Psoas muscle (tissue), 7 donors: ENCODE measurements at regions not wholly inside any gene's neighbourhood (a gene's known extent, or its start where the extent isn't known, plus 50 kb on each side); places are given as distances from the start of the nearest gene placed in this dataset.

ENCODE experiments used
- ATAC-seq, 4 donors: fragments of 200-7000 bp; cut with Tn5 transposase; one replicate each; pipeline ENCODE4 v1.9.1; 2020; ENCODE audit warnings: moderate library complexity in 3 of 4, mild to moderate bottlenecking in 2 of 4
- DNase-seq, 2 donors: peaks; one replicate each; pipeline ENCODE4 v3.0.0-alpha.2; 2020
- H3K27ac ChIP-seq: fragments of 200-600 bp; one replicate; pipeline ENCODE4 v1.8.0; 2022
- H3K27me3 ChIP-seq, 3 donors: fragments of 200-600 bp in 1 of 3; one replicate each; pipeline versions ENCODE4 v1.6.1 to v1.8.0; 2013 to 2022; ENCODE audit warnings: low read length in 2 of 3, mild to moderate bottlenecking in 2 of 3, moderate library complexity in 1 of 3; ENCODE audit not compliant: insufficient read depth in 3 of 3
- H3K36me3 ChIP-seq, 2 donors: fragments of 200-600 bp in 1 of 2; one replicate each; pipeline versions ENCODE4 v1.6.1 to v1.8.0; 2013 to 2022; ENCODE audit warnings: low read depth in 1 of 2, mild to moderate bottlenecking in 1 of 2, moderate library complexity in 1 of 2; ENCODE audit not compliant: insufficient read depth in 1 of 2
- H3K4me1 ChIP-seq: fragments of 200-600 bp; one replicate; pipeline ENCODE4 v1.8.0; 2022
- H3K4me3 ChIP-seq: fragments of 200-600 bp; one replicate; pipeline ENCODE4 v1.8.0; 2022; ENCODE audit warnings: mild to moderate bottlenecking
- H3K9me3 ChIP-seq: fragments of 200-600 bp; one replicate; pipeline ENCODE4 v1.8.0; 2022
- WGBS, 3 donors: extraction: QIAGEN DNeasy Blood & Tissue Kit; methylation state at CpG; one replicate each; pipeline versions ENCODE4 v1.1.6 to v1.1.7; 2013; 5-methylcytosine and 5-hydroxymethylcytosine counted together
- intact Hi-C, 2 donors: fragments of 100-400 bp; cut with DNase I; formaldehyde crosslinking; loops; one replicate each; pipeline versions ENCODE4 v1.11.0 to v1.14.2; 2022
- TF ChIP-seq, protein P1 (sequence below): fragments of 200-600 bp; IDR thresholded peaks from one replicate; pipeline ENCODE4 v1.8.0; 2022; ENCODE audit warnings: antibody characterized with exemption
- donor health status: healthy with polysubstance abuse.
- donor health status: DM: no; HTN: no; CAD: no; lungs with moderate emphysema.
- donor health status: Bipolar disorder and iron deficiency.
- donor health status: healthy.
- donor health status: DM: yes; HTN: yes; CAD: no.
- donor health status: DM: no; HTN: no; CAD: no.
- donor health status: DM: yes; HTN: yes; CAD: no.

DNA sequence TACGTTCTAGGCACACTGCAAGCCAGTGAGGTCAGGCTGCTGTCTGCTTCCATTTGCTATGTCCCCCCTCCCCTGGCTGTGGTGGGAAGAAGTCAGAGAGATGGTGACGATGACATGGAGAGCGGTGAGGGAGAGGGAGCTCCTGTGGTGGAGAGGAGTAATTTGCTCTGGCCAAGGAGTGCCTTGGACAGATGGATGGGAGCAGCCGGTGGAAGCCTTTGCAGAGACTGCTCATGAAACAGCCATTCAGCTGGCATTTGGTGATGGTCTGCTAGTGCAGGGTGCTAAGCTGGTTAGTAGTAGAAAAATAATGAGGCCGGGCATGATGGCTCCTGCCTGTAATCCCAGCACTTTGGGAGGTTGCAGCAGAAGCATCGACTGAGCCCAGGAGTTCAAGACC lies 124.1 kb downstream of the FHDC1 start:
- Histone ChIP-seq H3K9me3 (no peaks in the 10 kb centered on the region), H3K27ac (no peak overlapping the region), H3K36me3 (no peaks in the 10 kb centered on the region), H3K27me3 (peaks cover 2 to 7% (median 3%) of the 10 kb centered on the region in 3 donors), H3K4me1 (no peaks in the 10 kb centered on the region), H3K4me3 (no peak overlapping the region)
- no peak for ATAC-seq
- intact Hi-C loops, result no loop called here
- WGBS, 3 donors, result 45% methylated on average over 6 of the region's 6 CpGs
- TF ChIP-seq, protein P1, sequence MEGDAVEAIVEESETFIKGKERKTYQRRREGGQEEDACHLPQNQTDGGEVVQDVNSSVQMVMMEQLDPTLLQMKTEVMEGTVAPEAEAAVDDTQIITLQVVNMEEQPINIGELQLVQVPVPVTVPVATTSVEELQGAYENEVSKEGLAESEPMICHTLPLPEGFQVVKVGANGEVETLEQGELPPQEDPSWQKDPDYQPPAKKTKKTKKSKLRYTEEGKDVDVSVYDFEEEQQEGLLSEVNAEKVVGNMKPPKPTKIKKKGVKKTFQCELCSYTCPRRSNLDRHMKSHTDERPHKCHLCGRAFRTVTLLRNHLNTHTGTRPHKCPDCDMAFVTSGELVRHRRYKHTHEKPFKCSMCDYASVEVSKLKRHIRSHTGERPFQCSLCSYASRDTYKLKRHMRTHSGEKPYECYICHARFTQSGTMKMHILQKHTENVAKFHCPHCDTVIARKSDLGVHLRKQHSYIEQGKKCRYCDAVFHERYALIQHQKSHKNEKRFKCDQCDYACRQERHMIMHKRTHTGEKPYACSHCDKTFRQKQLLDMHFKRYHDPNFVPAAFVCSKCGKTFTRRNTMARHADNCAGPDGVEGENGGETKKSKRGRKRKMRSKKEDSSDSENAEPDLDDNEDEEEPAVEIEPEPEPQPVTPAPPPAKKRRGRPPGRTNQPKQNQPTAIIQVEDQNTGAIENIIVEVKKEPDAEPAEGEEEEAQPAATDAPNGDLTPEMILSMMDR, result no peak
- no peak for DNase-seq

DNA sequence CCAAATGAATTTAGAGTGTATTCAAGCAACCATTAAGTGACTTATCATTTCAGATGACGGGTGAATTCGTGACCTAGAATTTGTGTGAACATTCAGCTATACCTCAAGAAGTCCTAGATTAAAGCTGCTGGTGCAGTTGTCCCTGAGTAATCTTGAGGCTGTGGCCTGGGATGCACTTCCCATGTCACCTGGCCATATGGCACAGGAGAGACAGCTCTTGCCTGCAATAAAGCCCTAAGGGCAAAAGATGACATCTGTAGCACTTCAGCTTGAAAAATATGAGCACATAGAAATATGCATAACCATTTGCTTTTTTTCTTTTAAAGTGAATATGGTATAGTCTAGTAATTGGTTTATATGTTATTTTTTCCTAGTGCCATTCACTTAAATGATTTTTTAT lies 125.8 kb downstream of the FHDC1 start:
- TF ChIP-seq, protein P1, result no peak
- ATAC-seq (no peak), DNase-seq (no peak)
- intact Hi-C loops, result no loop called here
- H3K9me3 ChIP-seq, result no peaks in the 10 kb centered on the region
- WGBS, 3 donors, result 91 to 94% (median 93%) methylated on average over 2 of the region's 2 CpGs
- peaks cover 0 to 2% (median 0%) of the 10 kb centered on the region in 3 donors for H3K27me3 ChIP-seq
- no peak overlapping the region for H3K27ac ChIP-seq
- H3K36me3 ChIP-seq, result no peaks in the 10 kb centered on the region
- no peak overlapping the region for H3K4me3 ChIP-seq
- H3K4me1 ChIP-seq, result no peaks in the 10 kb centered on the region

DNA sequence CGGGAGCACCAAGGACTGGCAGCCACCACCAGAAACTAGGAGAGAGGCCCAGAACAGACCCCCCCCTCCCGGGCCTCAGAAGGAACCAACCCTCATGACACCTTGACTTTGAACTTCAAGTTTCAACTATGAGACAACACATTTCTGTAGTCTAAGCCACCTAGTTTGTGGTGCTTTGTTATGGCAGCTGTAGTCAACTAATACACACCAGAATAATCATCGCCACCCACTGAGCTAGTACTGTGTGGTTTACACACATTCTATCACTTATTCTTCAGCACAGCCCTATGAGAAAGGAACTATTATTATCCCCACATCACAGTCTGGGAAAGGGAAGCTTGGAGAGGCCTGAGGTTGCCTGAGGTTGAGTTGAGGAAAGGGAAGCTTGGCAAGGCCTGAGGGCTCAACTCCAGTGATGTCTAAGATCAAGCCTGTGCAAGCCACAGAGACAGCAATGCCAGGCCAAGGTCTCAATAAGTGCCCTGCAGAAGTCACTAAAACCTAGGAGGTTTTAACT lies 126.6 kb downstream of the FHDC1 start:
- ATAC-seq, result no peak
- no peak overlapping the region for H3K4me3 ChIP-seq

DNA sequence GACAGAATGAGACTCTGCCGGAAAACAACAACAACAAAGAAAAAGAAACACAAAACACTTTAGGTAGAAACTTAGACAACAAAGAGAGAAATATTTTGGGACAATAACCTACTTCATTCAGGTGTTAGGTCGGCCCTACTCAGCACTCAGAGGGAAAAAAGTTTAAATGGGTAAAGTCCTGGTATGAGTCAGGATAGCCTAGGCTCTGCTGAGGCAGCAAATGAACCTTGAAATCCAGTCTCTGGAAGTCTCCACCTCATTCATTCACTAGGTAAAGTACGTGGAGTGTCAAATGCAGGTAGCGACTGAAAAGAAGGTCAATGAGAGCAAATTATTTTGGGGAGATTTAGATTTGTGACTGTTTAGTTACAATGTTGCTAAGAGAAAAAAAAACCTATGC lies 127.4 kb downstream of the FHDC1 start:
- H3K27me3 ChIP-seq, result no peaks in the 10 kb centered on the region
- H3K36me3 ChIP-seq, result no peaks in the 10 kb centered on the region
- 81 to 91% (median 84%) methylated on average over 4 of the region's 4 CpGs for WGBS, 3 donors
- H3K4me1 ChIP-seq, result no peaks in the 10 kb centered on the region
- no peak overlapping the region for H3K4me3 ChIP-seq
- DNase-seq, result no peak
- H3K9me3 ChIP-seq, result no peaks in the 10 kb centered on the region
- no peak overlapping the region for H3K27ac ChIP-seq
- ATAC-seq, result no peak
- intact Hi-C loops, result no loop called here
- TF ChIP-seq, protein P1, result no peak

More for the DNA sequence above, 126.6 kb downstream of the FHDC1 start:
- H3K36me3 ChIP-seq, result no peaks in the 10 kb centered on the region
- 88 to 95% (median 90%) methylated on average over 3 of the region's 3 CpGs for WGBS, 3 donors
- intact Hi-C loops, result no loop called here
- no peaks in the 10 kb centered on the region for H3K9me3 ChIP-seq
- TF ChIP-seq, protein P1, result no peak
- no peak overlapping the region for H3K27ac ChIP-seq
- no peaks in the 10 kb centered on the region for H3K4me1 ChIP-seq
- H3K27me3 ChIP-seq, result no peaks in the 10 kb centered on the region
- no peak for DNase-seq

DNA sequence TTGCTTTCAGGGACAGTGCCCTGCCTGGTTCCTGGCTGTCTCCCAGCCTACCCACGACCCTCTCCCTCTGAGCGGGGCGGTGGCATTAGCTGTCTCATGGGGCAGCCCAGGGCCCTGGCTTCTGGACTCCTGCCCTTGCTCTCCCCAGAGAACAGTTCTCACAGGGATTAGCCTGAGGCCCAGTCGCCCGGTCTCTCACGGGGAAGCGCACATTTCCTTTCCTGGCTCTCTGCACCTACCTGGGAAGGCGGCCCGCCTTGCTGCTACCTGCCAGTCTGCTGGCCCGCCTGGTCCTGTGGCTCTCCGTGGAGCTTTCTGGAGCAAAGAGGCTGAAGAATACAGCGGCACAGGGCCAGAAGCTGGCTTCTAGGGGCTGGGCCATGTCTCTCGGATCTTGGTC lies 128.4 kb downstream of the FHDC1 start:
- WGBS, 3 donors, result 68 to 73% (median 68%) methylated on average over 13 of the region's 13 CpGs
- Histone ChIP-seq H3K9me3 (no peaks in the 10 kb centered on the region), H3K4me3 (no peak overlapping the region), H3K36me3 (no peaks in the 10 kb centered on the region), H3K27me3 (no peaks in the 10 kb centered on the region), H3K27ac (no peak overlapping the region), H3K4me1 (no peaks in the 10 kb centered on the region)
- DNase-seq (no peak), ATAC-seq (no peak)
- intact Hi-C loops, result no loop called here
- TF ChIP-seq, protein P1, result no peak
